K562 (cell line): ENCODE measurements at regions not wholly inside any gene's neighbourhood (a gene's known extent, or its start where the extent isn't known, plus 50 kb on each side); places are given as distances from the start of the nearest gene placed in this dataset.

Experiments
- EHMT2 ChIP-seq: fragments of 450-650 bp; IDR thresholded peaks from 2 replicates; pipeline ENCODE4 v1.6.1; 2018; ENCODE audit warnings: antibody characterized with exemption
- FOXA3 ChIP-seq, 2 experiments: fragments of 450-650 bp in 1 of 2; sonication (generic) in 1 of 2; formaldehyde crosslinking; IDR thresholded peaks in 1 of 2; conservative IDR thresholded peaks in 1 of 2; 2 replicates each; pipeline versions ENCODE4 v1.4.0 to v1.8.0; 2020 to 2022; ENCODE audit warnings: mild to moderate bottlenecking in 2 of 2, missing genetic modification reagents in 1 of 2
- HDAC1 ChIP-seq, 2 experiments: fragments of 450-650 bp; IDR thresholded peaks; 2 replicates each; pipeline ENCODE4 v1.6.1; 2016 to 2017; ENCODE audit warnings: inconsistent platforms in 1 of 2, mild to moderate bottlenecking in 1 of 2, moderate library complexity in 1 of 2
- HMG20A ChIP-seq: fragments of 450-650 bp; formaldehyde crosslinking; conservative IDR thresholded peaks from 2 replicates; pipeline ENCODE4 v1.4.0; 2020; ENCODE audit warnings: mild to moderate bottlenecking, mixed read lengths
- HNRNPLL ChIP-seq: fragments of 200-400 bp; formaldehyde crosslinking; IDR thresholded peaks from 2 replicates; pipeline ENCODE4 v1.6.1; 2017; ENCODE audit warnings: low read length, low read depth, mild to moderate bottlenecking; ENCODE audit not compliant: poor library complexity, severe bottlenecking
- JUN ChIP-seq, 2 experiments: sonication (generic) in 1 of 2; formaldehyde crosslinking in 1 of 2; IDR thresholded peaks; 2 replicates each; pipeline versions ENCODE4 v1.6.1 to v1.8.0; 2012 to 2022; ENCODE audit warnings: borderline replicate concordance in 2 of 2, mild to moderate bottlenecking in 2 of 2, improper control_type of control experiment in 1 of 2, low read depth in 1 of 2, low read length in 1 of 2, missing genetic modification reagents in 1 of 2
- MTA3 ChIP-seq: fragments of 450-650 bp; formaldehyde crosslinking; IDR thresholded peaks from 2 replicates; pipeline ENCODE4 v1.6.1; 2017; ENCODE audit warnings: mild to moderate bottlenecking, borderline replicate concordance
- MYNN ChIP-seq, 2 experiments: sonication (generic); formaldehyde crosslinking in 1 of 2; IDR thresholded peaks; 2 replicates each; pipeline versions ENCODE4 v1.5.0 to v1.6.1; 2016 to 2020; ENCODE audit warnings: antibody characterized with exemption in 1 of 2, missing genetic modification reagents in 1 of 2
- NRF1 ChIP-seq, 2 experiments: fragments of 450-650 bp; IDR thresholded peaks in 1 of 2; conservative IDR thresholded peaks in 1 of 2; 2 replicates each; pipeline ENCODE4 v1.6.1; 2014; ENCODE audit warnings: mild to moderate bottlenecking in 2 of 2
- PREB ChIP-seq: sonication (generic); formaldehyde crosslinking; IDR thresholded peaks from 2 replicates; pipeline ENCODE4 v1.8.1; 2023; ENCODE audit warnings: mild to moderate bottlenecking, missing genetic modification reagents
- RCOR1 ChIP-seq, 2 experiments: IDR thresholded peaks; 2 replicates each; pipeline ENCODE4 v1.6.1; 2012; ENCODE audit warnings: low read depth in 2 of 2, low read length in 2 of 2, borderline replicate concordance in 1 of 2, improper control_type of control experiment in 1 of 2
- SIX5 ChIP-seq, 2 experiments: IDR thresholded peaks; 2 replicates each; pipeline ENCODE4 v1.6.1; 2011; ENCODE audit warnings: low read length in 2 of 2, borderline replicate concordance in 1 of 2, low read depth in 1 of 2, mild to moderate bottlenecking in 1 of 2, moderate library complexity in 1 of 2; ENCODE audit not compliant: insufficient read depth in 1 of 2
- SMC3 ChIP-seq: conservative IDR thresholded peaks from 2 replicates; pipeline ENCODE4 v1.6.1; 2011; ENCODE audit warnings: low read depth, low read length, improper control_type of control experiment; ENCODE audit not compliant: insufficient read depth
- STAT5B ChIP-seq: fragments of 250-450 bp; sonication (Bioruptor Pico); IDR thresholded peaks from 2 replicates; pipeline ENCODE4 v1.8.0; 2021; ENCODE audit warnings: mild to moderate bottlenecking, inconsistent platforms
- TBL1XR1 ChIP-seq, 2 experiments: IDR thresholded peaks; 2 replicates each; pipeline ENCODE4 v1.6.1; 2012; ENCODE audit warnings: improper control_type of control experiment in 2 of 2, low read length in 2 of 2, mild to moderate bottlenecking in 1 of 2
- YBX1 ChIP-seq: fragments of 450-650 bp; IDR thresholded peaks from 2 replicates; pipeline ENCODE4 v1.7.1; 2016; ENCODE audit warnings: mild to moderate bottlenecking
- ZEB2 ChIP-seq: fragments of 450-650 bp; IDR thresholded peaks from 2 replicates; pipeline ENCODE4 v1.6.1; 2016
- ZNF24 ChIP-seq: fragments of 450-650 bp; IDR thresholded peaks from 2 replicates; pipeline ENCODE4 v1.6.1; 2016
- TF ChIP-seq, protein P1 (sequence below), 2 experiments: fragments of 150-350 bp in 1 of 2; IDR thresholded peaks; 2 replicates each; pipeline ENCODE4 v1.6.1; 2012 to 2016; ENCODE audit warnings: low read depth in 2 of 2, low read length in 2 of 2, mild to moderate bottlenecking in 1 of 2, moderate library complexity in 1 of 2
- TF ChIP-seq, protein P2 (sequence below), 2 experiments: fragments of 450-650 bp in 1 of 2; sonication (generic) in 1 of 2; formaldehyde crosslinking in 1 of 2; IDR thresholded peaks in 1 of 2; conservative IDR thresholded peaks in 1 of 2; 2 replicates each; pipeline versions ENCODE4 v1.6.1 to v1.8.1; 2016 to 2023; ENCODE audit warnings: mild to moderate bottlenecking in 2 of 2, moderate library complexity in 2 of 2, inconsistent platforms in 1 of 2, missing genetic modification reagents in 1 of 2

GRCh38 chr3:177300039-177300833 is 103.0 kb upstream of the TBL1XR1 start (continued):
- TF ChIP-seq, protein P1, sequence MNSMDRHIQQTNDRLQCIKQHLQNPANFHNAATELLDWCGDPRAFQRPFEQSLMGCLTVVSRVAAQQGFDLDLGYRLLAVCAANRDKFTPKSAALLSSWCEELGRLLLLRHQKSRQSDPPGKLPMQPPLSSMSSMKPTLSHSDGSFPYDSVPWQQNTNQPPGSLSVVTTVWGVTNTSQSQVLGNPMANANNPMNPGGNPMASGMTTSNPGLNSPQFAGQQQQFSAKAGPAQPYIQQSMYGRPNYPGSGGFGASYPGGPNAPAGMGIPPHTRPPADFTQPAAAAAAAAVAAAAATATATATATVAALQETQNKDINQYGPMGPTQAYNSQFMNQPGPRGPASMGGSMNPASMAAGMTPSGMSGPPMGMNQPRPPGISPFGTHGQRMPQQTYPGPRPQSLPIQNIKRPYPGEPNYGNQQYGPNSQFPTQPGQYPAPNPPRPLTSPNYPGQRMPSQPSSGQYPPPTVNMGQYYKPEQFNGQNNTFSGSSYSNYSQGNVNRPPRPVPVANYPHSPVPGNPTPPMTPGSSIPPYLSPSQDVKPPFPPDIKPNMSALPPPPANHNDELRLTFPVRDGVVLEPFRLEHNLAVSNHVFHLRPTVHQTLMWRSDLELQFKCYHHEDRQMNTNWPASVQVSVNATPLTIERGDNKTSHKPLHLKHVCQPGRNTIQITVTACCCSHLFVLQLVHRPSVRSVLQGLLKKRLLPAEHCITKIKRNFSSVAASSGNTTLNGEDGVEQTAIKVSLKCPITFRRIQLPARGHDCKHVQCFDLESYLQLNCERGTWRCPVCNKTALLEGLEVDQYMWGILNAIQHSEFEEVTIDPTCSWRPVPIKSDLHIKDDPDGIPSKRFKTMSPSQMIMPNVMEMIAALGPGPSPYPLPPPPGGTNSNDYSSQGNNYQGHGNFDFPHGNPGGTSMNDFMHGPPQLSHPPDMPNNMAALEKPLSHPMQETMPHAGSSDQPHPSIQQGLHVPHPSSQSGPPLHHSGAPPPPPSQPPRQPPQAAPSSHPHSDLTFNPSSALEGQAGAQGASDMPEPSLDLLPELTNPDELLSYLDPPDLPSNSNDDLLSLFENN (IDR thresholded peaks at IDR 0.05; ENCODE audit: low read depth in 2 of 2, low read length in 2 of 2) = 0 out of 4 replicates have a peak, but pooled peaks of 1 of the 2 experiments have one; percentile 32
- TF ChIP-seq YBX1 = no peak
- TF ChIP-seq JUN (IDR thresholded peaks at IDR 0.05; ENCODE audit: borderline replicate concordance, low read depth, low read length) = 0 out of 2 replicates have a peak, but pooled peaks have one; percentile 47
- no peak for TF ChIP-seq JUN (CRISPR knock-in tag; IDR thresholded peaks at IDR 0.05; ENCODE audit: borderline replicate concordance)
- TF ChIP-seq HDAC1 (IDR thresholded peaks at IDR 0.05) = peak in 1 of 2 experiments; percentile 80; a peak in 2 of 4 replicates
- peak; percentile 46; the same call in 1 of the 2 replicates for TF ChIP-seq ZEB2
- no peak for TF ChIP-seq HMG20A (CRISPR knock-in tag)
- no peak for TF ChIP-seq PREB (CRISPR knock-in tag)
- 0 out of 4 replicates have a peak, but pooled peaks of 1 of the 2 experiments have one; percentile 4 for TF ChIP-seq NRF1 (conservative IDR thresholded peaks at IDR 0.05 in 1 of 2, IDR thresholded peaks at IDR 0.05 in 1 of 2)
- TF ChIP-seq, protein P2, sequence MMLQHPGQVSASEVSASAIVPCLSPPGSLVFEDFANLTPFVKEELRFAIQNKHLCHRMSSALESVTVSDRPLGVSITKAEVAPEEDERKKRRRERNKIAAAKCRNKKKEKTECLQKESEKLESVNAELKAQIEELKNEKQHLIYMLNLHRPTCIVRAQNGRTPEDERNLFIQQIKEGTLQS (IDR thresholded peaks at IDR 0.05) = peak; percentile 57
- TF ChIP-seq, protein P2 (CRISPR knock-in tag; conservative IDR thresholded peaks at IDR 0.05) = no peak
- 0 out of 4 replicates have a peak, but pooled peaks of 1 of the 2 experiments have one; percentile 19 for TF ChIP-seq TBL1XR1 (IDR thresholded peaks at IDR 0.05; ENCODE audit: low read length in 2 of 2)
- 0 out of 2 replicates have a peak, but pooled peaks have one; percentile 5 for TF ChIP-seq SMC3
- TF ChIP-seq MYNN (IDR thresholded peaks at IDR 0.05) = 0 out of 2 replicates have a peak, but pooled peaks have one; percentile 51
- TF ChIP-seq MYNN (CRISPR knock-in tag; IDR thresholded peaks at IDR 0.05) = no peak
- peak; percentile 65 for TF ChIP-seq ZNF24
- TF ChIP-seq HNRNPLL = no peak
- no peak for TF ChIP-seq STAT5B (CRISPR knock-in tag)
- TF ChIP-seq EHMT2 = peak; percentile 47; the same call in 1 of the 2 replicates
- TF ChIP-seq MTA3 = peak; percentile 53; the same call in 1 of the 2 replicates
- TF ChIP-seq SIX5 (IDR thresholded peaks at IDR 0.05; ENCODE audit: borderline replicate concordance in 1 of 2, insufficient read depth in 1 of 2, low read depth in 1 of 2, low read length in 2 of 2) = no peak
- TF ChIP-seq FOXA3 (CRISPR knock-in tag; conservative IDR thresholded peaks at IDR 0.05 in 1 of 2, IDR thresholded peaks at IDR 0.05 in 1 of 2) = peak; percentile 48 to 57; a peak in 3 of 4 replicates
- peak in 1 of 2 experiments; percentile 34; a peak in 1 of 4 replicates for TF ChIP-seq RCOR1 (IDR thresholded peaks at IDR 0.05; ENCODE audit: borderline replicate concordance in 1 of 2, low read depth in 2 of 2, low read length in 2 of 2)
